ENCODE measurements at regions not wholly inside any gene's neighbourhood (a gene's known extent, or its start where the extent isn't known, plus 50 kb on each side); places are given as distances from the start of the nearest gene placed in this dataset.

DNA sequence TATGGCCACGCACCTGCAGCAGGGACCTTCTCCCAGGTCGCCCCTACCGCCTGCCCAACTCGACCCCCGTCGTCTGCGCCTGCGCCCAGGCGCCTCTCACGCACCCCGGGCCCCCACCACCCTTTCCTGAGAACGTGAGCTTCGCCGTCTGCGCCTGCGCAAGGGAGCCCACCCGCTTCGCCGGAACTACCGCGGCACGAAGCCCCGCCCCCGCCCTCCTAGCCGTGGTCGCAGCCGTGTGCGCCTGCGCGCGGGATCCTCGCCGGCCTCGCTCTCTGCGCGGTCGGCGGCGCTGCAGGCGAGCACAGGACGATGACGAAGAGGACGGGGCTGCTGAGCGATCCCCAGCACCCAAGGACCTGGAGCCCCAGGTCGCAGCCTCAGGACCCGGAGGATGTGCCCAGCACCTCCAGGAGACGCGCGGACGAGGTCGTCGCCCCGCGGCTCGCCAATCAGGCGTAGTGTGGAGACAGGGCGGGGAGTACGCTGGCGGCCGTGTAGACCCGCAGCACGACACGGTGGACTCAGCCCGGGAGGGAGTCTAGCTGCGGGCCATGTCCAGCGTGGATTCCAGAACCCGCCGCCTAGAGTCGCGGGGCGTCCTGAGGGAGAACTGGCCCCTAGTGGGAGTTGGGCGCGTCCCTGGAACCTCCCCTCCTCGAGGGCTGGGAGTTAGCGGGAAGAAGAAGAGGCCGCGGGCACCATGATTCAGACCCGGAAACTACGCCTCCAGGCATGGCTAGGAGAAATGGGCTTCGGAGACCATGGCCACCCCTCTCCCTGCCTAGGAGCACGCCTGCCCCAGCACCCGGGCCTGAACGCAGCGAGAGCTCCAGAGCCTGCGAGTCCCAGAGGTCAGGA lies 1120.8 kb upstream of the TMEM132C start:
- H4K20me1 ChIP-seq (ENCODE audit: control insufficient read depth, insufficient read depth) = no peaks in the 10 kb centered on the region
- no TSS peak for BruUV-seq (replicated peaks)
- H3K4me3 ChIP-seq = no peak overlapping the region
- ChIA-PET POLR2A (no interaction called here), RAD21 (ENCODE audit: unreplicated experiment) (no interaction called here), CTCF (no interaction called here), SMC1A (ENCODE audit: uncharacterized antibody, unreplicated experiment) (no interaction called here)
- H3K9me3 ChIP-seq (replicated peaks; ENCODE audit: control insufficient read depth, insufficient read depth, low read length) = peaks cover 2% of the 10 kb centered on the region; the same call in 1 of the 3 replicates
- H3K4me1 ChIP-seq (ENCODE audit: control insufficient read depth, insufficient read depth, low read length) = no peaks in the 10 kb centered on the region; the same call in 1 of the 2 replicates
- no peak for ATAC-seq
- no peak overlapping the region for H3K9ac ChIP-seq (ENCODE audit: control insufficient read depth, insufficient read depth, low read length)
- no peaks in the 10 kb centered on the region for H3K79me2 ChIP-seq (ENCODE audit: control insufficient read depth, insufficient read depth, low read length)
- H3K27me3 ChIP-seq (replicated peaks in 1 of 2; ENCODE audit: control insufficient read depth in 2 of 2, insufficient read depth in 2 of 2, low read length in 1 of 2) = no peaks in the 10 kb centered on the region
- no peak overlapping the region for H3K4me2 ChIP-seq (ENCODE audit: control insufficient read depth, insufficient read depth)
- no peak for TF ChIP-seq YY1 (IDR thresholded peaks at IDR 0.05; ENCODE audit: low read depth, low read length)
- no peak for TF ChIP-seq RAD21 (IDR thresholded peaks at IDR 0.05; ENCODE audit: insufficient read depth, low read depth, low read length)
- TF ChIP-seq SP1 (IDR thresholded peaks at IDR 0.05; ENCODE audit: low read depth, low read length) = no peak
- TF ChIP-seq NBN (IDR thresholded peaks at IDR 0.05) = no peak
- TF ChIP-seq ASH2L (IDR thresholded peaks at IDR 0.05; ENCODE audit: borderline replicate concordance, low read depth) = no peak
- no peak for TF ChIP-seq CBFB (IDR thresholded peaks at IDR 0.05; ENCODE audit: low read depth)
- no peak for TF ChIP-seq POU2F2 (IDR thresholded peaks at IDR 0.05; ENCODE audit: borderline replicate concordance, low read depth, low read length)
- TF ChIP-seq, protein P1, sequence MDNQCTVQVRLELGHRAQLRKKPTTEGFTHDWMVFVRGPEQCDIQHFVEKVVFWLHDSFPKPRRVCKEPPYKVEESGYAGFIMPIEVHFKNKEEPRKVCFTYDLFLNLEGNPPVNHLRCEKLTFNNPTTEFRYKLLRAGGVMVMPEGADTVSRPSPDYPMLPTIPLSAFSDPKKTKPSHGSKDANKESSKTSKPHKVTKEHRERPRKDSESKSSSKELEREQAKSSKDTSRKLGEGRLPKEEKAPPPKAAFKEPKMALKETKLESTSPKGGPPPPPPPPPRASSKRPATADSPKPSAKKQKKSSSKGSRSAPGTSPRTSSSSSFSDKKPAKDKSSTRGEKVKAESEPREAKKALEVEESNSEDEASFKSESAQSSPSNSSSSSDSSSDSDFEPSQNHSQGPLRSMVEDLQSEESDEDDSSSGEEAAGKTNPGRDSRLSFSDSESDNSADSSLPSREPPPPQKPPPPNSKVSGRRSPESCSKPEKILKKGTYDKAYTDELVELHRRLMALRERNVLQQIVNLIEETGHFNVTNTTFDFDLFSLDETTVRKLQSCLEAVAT (IDR thresholded peaks at IDR 0.05) = no peak
- TF ChIP-seq POLR2AphosphoS2 (IDR thresholded peaks at IDR 0.05; ENCODE audit: low read depth, low read length) = no peak
- TF ChIP-seq SMAD5 (IDR thresholded peaks at IDR 0.05; ENCODE audit: low read depth) = no peak
- TF ChIP-seq TBL1XR1 (IDR thresholded peaks at IDR 0.05; ENCODE audit: low read depth, low read length) = no peak
- TF ChIP-seq ZZZ3 (IDR thresholded peaks at IDR 0.05; ENCODE audit: control insufficient read depth, insufficient read length, low read depth) = no peak
- no peak for TF ChIP-seq RBBP5 (conservative IDR thresholded peaks at IDR 0.05)
- TF ChIP-seq SMAD1 (IDR thresholded peaks at IDR 0.05; ENCODE audit: low read depth, partially characterized antibody) = no peak
- TF ChIP-seq ATF7 (IDR thresholded peaks at IDR 0.05; ENCODE audit: low read depth) = no peak
- no peak for TF ChIP-seq PAX5 (IDR thresholded peaks at IDR 0.05; ENCODE audit: borderline replicate concordance, low read depth, low read length)
- TF ChIP-seq SUPT20H (IDR thresholded peaks at IDR 0.05; ENCODE audit: borderline replicate concordance, control insufficient read depth, low read depth, low read length) = no peak
- TF ChIP-seq SMARCA5 (IDR thresholded peaks at IDR 0.05) = no peak
- TF ChIP-seq, protein P2, sequence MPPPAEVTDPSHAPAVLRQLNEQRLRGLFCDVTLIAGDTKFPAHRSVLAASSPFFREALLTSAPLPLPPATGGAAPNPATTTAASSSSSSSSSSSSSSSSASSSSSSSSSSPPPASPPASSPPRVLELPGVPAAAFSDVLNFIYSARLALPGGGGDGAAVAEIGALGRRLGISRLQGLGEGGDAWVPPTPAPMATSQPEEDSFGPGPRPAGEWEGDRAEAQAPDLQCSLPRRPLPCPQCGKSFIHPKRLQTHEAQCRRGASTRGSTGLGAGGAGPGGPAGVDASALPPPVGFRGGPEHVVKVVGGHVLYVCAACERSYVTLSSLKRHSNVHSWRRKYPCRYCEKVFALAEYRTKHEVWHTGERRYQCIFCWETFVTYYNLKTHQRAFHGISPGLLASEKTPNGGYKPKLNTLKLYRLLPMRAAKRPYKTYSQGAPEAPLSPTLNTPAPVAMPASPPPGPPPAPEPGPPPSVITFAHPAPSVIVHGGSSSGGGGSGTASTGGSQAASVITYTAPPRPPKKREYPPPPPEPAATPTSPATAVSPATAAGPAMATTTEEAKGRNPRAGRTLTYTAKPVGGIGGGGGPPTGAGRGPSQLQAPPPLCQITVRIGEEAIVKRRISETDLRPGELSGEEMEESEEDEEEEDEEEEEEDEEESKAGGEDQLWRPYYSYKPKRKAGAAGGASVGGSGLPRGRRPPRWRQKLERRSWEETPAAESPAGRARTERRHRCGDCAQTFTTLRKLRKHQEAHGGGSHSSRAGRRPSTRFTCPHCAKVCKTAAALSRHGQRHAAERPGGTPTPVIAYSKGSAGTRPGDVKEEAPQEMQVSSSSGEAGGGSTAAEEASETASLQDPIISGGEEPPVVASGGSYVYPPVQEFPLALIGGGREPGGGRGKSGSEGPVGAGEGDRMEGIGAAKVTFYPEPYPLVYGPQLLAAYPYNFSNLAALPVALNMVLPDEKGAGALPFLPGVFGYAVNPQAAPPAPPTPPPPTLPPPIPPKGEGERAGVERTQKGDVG (CRISPR knock-in tag; IDR thresholded peaks at IDR 0.05) = no peak
- no peak for TF ChIP-seq IRF4 (IDR thresholded peaks at IDR 0.05; ENCODE audit: low read depth, low read length)
- no peak for DNase-seq (ENCODE audit: low read depth, low spot score)
- H3K27ac ChIP-seq (ENCODE audit: control insufficient read depth, insufficient read depth) = no peak overlapping the region
- no peak for FAIRE-seq
- H2AFZ ChIP-seq (ENCODE audit: control insufficient read depth, low read depth, low read length) = no peak overlapping the region
- H3K36me3 ChIP-seq (ENCODE audit: control insufficient read depth in 2 of 2, insufficient read depth in 2 of 2, low read length in 1 of 2) = no peaks in the 10 kb centered on the region
- in situ Hi-C loops (cut with MboI) = no loop called here
- 84% methylated on average over 76 of the region's 85 CpGs for WGBS (ENCODE audit: insufficient coverage, insufficient replicate concordance, low lambda C conversion rate, missing lambda C conversion rate)
- intact Hi-C loops (cut with micrococcal nuclease; ENCODE audit: unreplicated experiment) = no loop called here
